ENCODE measurements at regions not wholly inside any gene's neighbourhood (a gene's known extent, or its start where the extent isn't known, plus 50 kb on each side); places are given as distances from the start of the nearest gene placed in this dataset.

GRCh38 chr6:142631517-142632385 is 313.2 kb downstream of the HIVEP2 start:
- no peak for TF ChIP-seq GABPA (IDR thresholded peaks at IDR 0.05; ENCODE audit: low read depth)
- TF ChIP-seq CTCF (IDR thresholded peaks at IDR 0.05) = no peak
- no peak for TF ChIP-seq MXI1 (IDR thresholded peaks at IDR 0.05; ENCODE audit: low read depth, low read length)
- TF ChIP-seq NRF1 (IDR thresholded peaks at IDR 0.05; ENCODE audit: low read depth, low read length) = no peak
- TF ChIP-seq SIN3A (IDR thresholded peaks at IDR 0.05; ENCODE audit: borderline replicate concordance, low read depth, low read length) = no peak
- peak in 1 of 2 experiments; percentile 16; a peak in 1 of 4 replicates for TF ChIP-seq EP300 (IDR thresholded peaks at IDR 0.05; ENCODE audit: borderline replicate concordance in 1 of 2, low read depth in 1 of 2, low read length in 1 of 2)
- TF ChIP-seq RFX5 (IDR thresholded peaks at IDR 0.05; ENCODE audit: low read length) = no peak

All from SK-N-SH (cell line).